Tongue (tissue), 1 donor: ENCODE measurements at regions not wholly inside any gene's neighbourhood (a gene's known extent, or its start where the extent isn't known, plus 50 kb on each side); places are given as distances from the start of the nearest gene placed in this dataset.
"Not testable (repeated sequence)": the region's sequence is repeated elsewhere in the genome, so short reads cannot be mapped to it uniquely, and the experiment has no call there.

Experiments used
- DNase-seq: peaks from one replicate; pipeline ENCODE4 v3.0.0-alpha.2; 2015

- no peak for DNase-seq
Measured at GRCh38 chr18:41899535-41899934, 55.5 kb upstream of the PIK3C3 start.

- DNase-seq, result no peak
Measured at GRCh38 chr18:41893432-41893831, 61.6 kb upstream of the PIK3C3 start.

GRCh38 chr18:41887100-41887499 lies 67.9 kb upstream of the PIK3C3 start:
- no peak for DNase-seq

- DNase-seq, result peak; percentile 17
Measured at GRCh38 chr18:41886126-41886807, 68.8 kb upstream of the PIK3C3 start.

- DNase-seq, result no peak
Measured at GRCh38 chr18:41881285-41881684, 73.7 kb upstream of the PIK3C3 start.

- DNase-seq, result no peak
Measured at GRCh38 chr18:41879256-41879655, 75.8 kb upstream of the PIK3C3 start.

- DNase-seq, result no peak
Measured at GRCh38 chr18:41875094-41875780, 79.8 kb upstream of the PIK3C3 start.

- DNase-seq, result no peak
Measured at GRCh38 chr18:41873730-41874129, 81.3 kb upstream of the PIK3C3 start.

- no peak for DNase-seq
Measured at GRCh38 chr18:41872206-41872605, 82.8 kb upstream of the PIK3C3 start.

GRCh38 chr18:41871229-41872000 lies 83.6 kb upstream of the PIK3C3 start:
- DNase-seq, result no peak

GRCh38 chr18:41870817-41871216 lies 84.2 kb upstream of the PIK3C3 start:
- DNase-seq, result no peak

- DNase-seq, result no peak
Measured at GRCh38 chr18:41870191-41870590, 84.8 kb upstream of the PIK3C3 start.

- DNase-seq, result not testable (repeated sequence)
Measured at GRCh38 chr18:41865796-41866195, 89.2 kb upstream of the PIK3C3 start.

GRCh38 chr18:41864216-41864615 lies 90.8 kb upstream of the PIK3C3 start:
- DNase-seq, result no peak

GRCh38 chr18:41862921-41863320 lies 92.1 kb upstream of the PIK3C3 start:
- DNase-seq, result no peak

- no peak for DNase-seq
Measured at GRCh38 chr18:41860987-41861386, 94.0 kb upstream of the PIK3C3 start.

GRCh38 chr18:41858761-41859555 lies 96.1 kb upstream of the PIK3C3 start:
- DNase-seq, result no peak

- no peak for DNase-seq
Measured at GRCh38 chr18:41853280-41853679, 101.8 kb upstream of the PIK3C3 start.

GRCh38 chr18:41850781-41851180 lies 104.3 kb upstream of the PIK3C3 start:
- DNase-seq, result no peak

- DNase-seq, result no peak
Measured at GRCh38 chr18:41849632-41850031, 105.4 kb upstream of the PIK3C3 start.

- no peak for DNase-seq
Measured at GRCh38 chr18:41845563-41845962, 109.5 kb upstream of the PIK3C3 start.

GRCh38 chr18:41842886-41843285 lies 112.1 kb upstream of the PIK3C3 start:
- no peak for DNase-seq
